ENCODE measurements at regions not wholly inside any gene's neighbourhood (a gene's known extent, or its start where the extent isn't known, plus 50 kb on each side); places are given as distances from the start of the nearest gene placed in this dataset.

GRCh38 chr1:209158851-209159250, 424.7 kb upstream of the CAMK1G start:
- Histone ChIP-seq H3K4me3 (ENCODE audit: low read depth in 2 of 2, low read length in 2 of 2) (no peak overlapping the region), H3K36me3 (ENCODE audit: control insufficient read depth, insufficient read depth, low read length) (no peaks in the 10 kb centered on the region), H3K27me3 (ENCODE audit: control insufficient read depth, insufficient read depth, low read length) (no peaks in the 10 kb centered on the region), H3K4me1 (ENCODE audit: control insufficient read depth, insufficient read depth, low read length) (no peaks in the 10 kb centered on the region), H3K9me3 (ENCODE audit: control insufficient read depth, insufficient read depth, low read depth, low read length) (no peaks in the 10 kb centered on the region), H3K27ac (ENCODE audit: low read length) (no peak overlapping the region)
- CTCF ChIA-PET, result no interaction called here
- in situ Hi-C loops (cut with HindIII; ENCODE audit: low pct_unique_long_range_greater_than_20kb, low sequenced_read_pairs) (no loop called here), intact Hi-C loops (cut with micrococcal nuclease; ENCODE audit: unreplicated experiment) (no loop called here)
- POLR2A ChIA-PET, result no interaction called here
- no TSS peak for BruUV-seq (replicated peaks)
- no peak for DNase-seq (ENCODE audit: low read depth, low spot score)
- TF ChIP-seq SIN3A (IDR thresholded peaks at IDR 0.05; ENCODE audit: borderline replicate concordance, insufficient read depth, low read depth, low read length), result no peak
- TF ChIP-seq, protein P1, sequence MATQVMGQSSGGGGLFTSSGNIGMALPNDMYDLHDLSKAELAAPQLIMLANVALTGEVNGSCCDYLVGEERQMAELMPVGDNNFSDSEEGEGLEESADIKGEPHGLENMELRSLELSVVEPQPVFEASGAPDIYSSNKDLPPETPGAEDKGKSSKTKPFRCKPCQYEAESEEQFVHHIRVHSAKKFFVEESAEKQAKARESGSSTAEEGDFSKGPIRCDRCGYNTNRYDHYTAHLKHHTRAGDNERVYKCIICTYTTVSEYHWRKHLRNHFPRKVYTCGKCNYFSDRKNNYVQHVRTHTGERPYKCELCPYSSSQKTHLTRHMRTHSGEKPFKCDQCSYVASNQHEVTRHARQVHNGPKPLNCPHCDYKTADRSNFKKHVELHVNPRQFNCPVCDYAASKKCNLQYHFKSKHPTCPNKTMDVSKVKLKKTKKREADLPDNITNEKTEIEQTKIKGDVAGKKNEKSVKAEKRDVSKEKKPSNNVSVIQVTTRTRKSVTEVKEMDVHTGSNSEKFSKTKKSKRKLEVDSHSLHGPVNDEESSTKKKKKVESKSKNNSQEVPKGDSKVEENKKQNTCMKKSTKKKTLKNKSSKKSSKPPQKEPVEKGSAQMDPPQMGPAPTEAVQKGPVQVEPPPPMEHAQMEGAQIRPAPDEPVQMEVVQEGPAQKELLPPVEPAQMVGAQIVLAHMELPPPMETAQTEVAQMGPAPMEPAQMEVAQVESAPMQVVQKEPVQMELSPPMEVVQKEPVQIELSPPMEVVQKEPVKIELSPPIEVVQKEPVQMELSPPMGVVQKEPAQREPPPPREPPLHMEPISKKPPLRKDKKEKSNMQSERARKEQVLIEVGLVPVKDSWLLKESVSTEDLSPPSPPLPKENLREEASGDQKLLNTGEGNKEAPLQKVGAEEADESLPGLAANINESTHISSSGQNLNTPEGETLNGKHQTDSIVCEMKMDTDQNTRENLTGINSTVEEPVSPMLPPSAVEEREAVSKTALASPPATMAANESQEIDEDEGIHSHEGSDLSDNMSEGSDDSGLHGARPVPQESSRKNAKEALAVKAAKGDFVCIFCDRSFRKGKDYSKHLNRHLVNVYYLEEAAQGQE (IDR thresholded peaks at IDR 0.05; ENCODE audit: insufficient read depth in 1 of 2, low read depth in 2 of 2, low read length in 1 of 2), result no peak
- TF ChIP-seq TCF7L2 (IDR thresholded peaks at IDR 0.05; ENCODE audit: low read depth, low read length), result no peak
- TF ChIP-seq CTCF (IDR thresholded peaks at IDR 0.05), result no peak
- ATAC-seq, result no peak

DNA sequence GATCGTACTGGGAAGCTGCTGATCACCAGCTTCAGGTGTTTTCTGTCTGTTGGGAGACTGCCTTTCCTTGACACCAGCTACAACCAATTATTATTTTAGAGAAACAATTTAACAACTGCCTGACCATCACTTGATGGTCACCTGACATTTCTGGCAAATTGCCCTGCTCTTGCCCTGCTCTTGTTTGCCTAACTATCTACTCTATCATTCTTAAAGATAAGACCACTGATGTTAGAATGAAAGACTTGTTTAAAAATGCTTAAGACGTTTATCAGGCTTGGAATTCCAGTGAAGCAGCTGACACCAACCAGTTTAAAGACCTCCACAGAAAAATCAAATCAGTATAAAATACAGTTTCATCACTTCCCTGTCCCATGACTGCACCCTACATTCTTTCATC, 423.3 kb upstream of the CAMK1G start:
- in situ Hi-C loops (cut with HindIII; ENCODE audit: low pct_unique_long_range_greater_than_20kb, low sequenced_read_pairs), result no loop called here
- no TSS peak for BruUV-seq (replicated peaks)
- Histone ChIP-seq H3K27me3 (ENCODE audit: control insufficient read depth, insufficient read depth, low read length) (no peaks in the 10 kb centered on the region), H3K4me1 (ENCODE audit: control insufficient read depth, insufficient read depth, low read length) (no peaks in the 10 kb centered on the region), H3K4me3 (ENCODE audit: low read depth in 2 of 2, low read length in 2 of 2) (no peak overlapping the region), H3K36me3 (ENCODE audit: control insufficient read depth, insufficient read depth, low read length) (no peaks in the 10 kb centered on the region), H3K27ac (ENCODE audit: low read length) (no peak overlapping the region), H3K9me3 (ENCODE audit: control insufficient read depth, insufficient read depth, low read depth, low read length) (no peaks in the 10 kb centered on the region)
- no peak for ATAC-seq
- DNase-seq (ENCODE audit: low read depth, low spot score), result no peak
- CTCF ChIA-PET, result no interaction called here
- POLR2A ChIA-PET, result no interaction called here
- intact Hi-C loops (cut with micrococcal nuclease; ENCODE audit: unreplicated experiment), result no loop called here
- TF ChIP-seq SIN3A (IDR thresholded peaks at IDR 0.05; ENCODE audit: borderline replicate concordance, insufficient read depth, low read depth, low read length) (no peak), POLR2AphosphoS5 (IDR thresholded peaks at IDR 0.05; ENCODE audit: low read depth, low read length) (no peak), CTCF (IDR thresholded peaks at IDR 0.05) (no peak)
- TF ChIP-seq, protein P1 (IDR thresholded peaks at IDR 0.05; ENCODE audit: insufficient read depth in 1 of 2, low read depth in 2 of 2, low read length in 1 of 2), result no peak
